ENCODE measurements at regions not wholly inside any gene's neighbourhood (a gene's known extent, or its start where the extent isn't known, plus 50 kb on each side); places are given as distances from the start of the nearest gene placed in this dataset.
A peak's percentile ranks its signal among the peaks of the same experiment; 100 is the strongest.

- WGBS (ENCODE audit: low lambda C conversion rate), result 0% methylated on average over 2 of the region's 2 CpGs
- POLR2A ChIA-PET, result no interaction called here
- Histone ChIP-seq H3K27me3 (ENCODE audit: insufficient read depth) (no peaks in the 10 kb centered on the region), H3K4me3 (ENCODE audit: low read depth in 2 of 2, low read length in 1 of 2) (no peak overlapping the region), H3F3A (replicated peaks; ENCODE audit: insufficient read depth) (no peaks in the 10 kb centered on the region), H3K36me3 (replicated peaks in 1 of 2; ENCODE audit: control insufficient read depth in 1 of 2, insufficient read depth in 2 of 2, low read length in 1 of 2) (no peaks in the 10 kb centered on the region), H3K79me2 (ENCODE audit: insufficient read depth) (no peaks in the 10 kb centered on the region), H3K27ac (ENCODE audit: low read depth in 2 of 2, low read length in 1 of 2) (no peak overlapping the region), H2AFZ (ENCODE audit: low read depth) (no peak overlapping the region), H3K4me1 (ENCODE audit: control insufficient read depth in 1 of 2, insufficient read depth in 2 of 2, low read depth in 1 of 2, low read length in 1 of 2) (no peaks in the 10 kb centered on the region), H3K9me3 (no peaks in the 10 kb centered on the region), H3K4me2 (no peak overlapping the region), H4K20me1 (ENCODE audit: insufficient read depth) (no peaks in the 10 kb centered on the region), H3K9me2 (no peaks in the 10 kb centered on the region), H3K9ac (no peak overlapping the region)
- CTCF ChIA-PET, result interaction anchor here (1.2 to 1.6 kb wide), 2 partner anchors 33 to 1601 kb away, joined by 3 to 4 read pairs; no protein-coding TSS in a partner anchor
- TF ChIP-seq MAX (IDR thresholded peaks at IDR 0.05; ENCODE audit: low read depth) (no peak), EZH2phosphoT487 (IDR thresholded peaks at IDR 0.05; ENCODE audit: borderline replicate concordance, low read depth) (no peak), ZBTB33 (IDR thresholded peaks at IDR 0.05; ENCODE audit: borderline replicate concordance, low read depth) (no peak), RAD21 (IDR thresholded peaks at IDR 0.05; ENCODE audit: low read length) (no peak), TCF12 (IDR thresholded peaks at IDR 0.05) (no peak), USF1 (IDR thresholded peaks at IDR 0.05; ENCODE audit: borderline replicate concordance, low read depth) (no peak), FOXM1 (IDR thresholded peaks at IDR 0.05; ENCODE audit: low read depth) (no peak), REST (IDR thresholded peaks at IDR 0.05; ENCODE audit: low read depth, low read length) (no peak)
- TF ChIP-seq, protein P1, sequence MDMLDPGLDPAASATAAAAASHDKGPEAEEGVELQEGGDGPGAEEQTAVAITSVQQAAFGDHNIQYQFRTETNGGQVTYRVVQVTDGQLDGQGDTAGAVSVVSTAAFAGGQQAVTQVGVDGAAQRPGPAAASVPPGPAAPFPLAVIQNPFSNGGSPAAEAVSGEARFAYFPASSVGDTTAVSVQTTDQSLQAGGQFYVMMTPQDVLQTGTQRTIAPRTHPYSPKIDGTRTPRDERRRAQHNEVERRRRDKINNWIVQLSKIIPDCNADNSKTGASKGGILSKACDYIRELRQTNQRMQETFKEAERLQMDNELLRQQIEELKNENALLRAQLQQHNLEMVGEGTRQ (IDR thresholded peaks at IDR 0.05; ENCODE audit: borderline replicate concordance, low read depth, low read length), result no peak
- no peak for DNase-seq
Measured at GRCh38 chr7:114309729-114310128, 104.9 kb upstream of the FOXP2 start.

DNA sequence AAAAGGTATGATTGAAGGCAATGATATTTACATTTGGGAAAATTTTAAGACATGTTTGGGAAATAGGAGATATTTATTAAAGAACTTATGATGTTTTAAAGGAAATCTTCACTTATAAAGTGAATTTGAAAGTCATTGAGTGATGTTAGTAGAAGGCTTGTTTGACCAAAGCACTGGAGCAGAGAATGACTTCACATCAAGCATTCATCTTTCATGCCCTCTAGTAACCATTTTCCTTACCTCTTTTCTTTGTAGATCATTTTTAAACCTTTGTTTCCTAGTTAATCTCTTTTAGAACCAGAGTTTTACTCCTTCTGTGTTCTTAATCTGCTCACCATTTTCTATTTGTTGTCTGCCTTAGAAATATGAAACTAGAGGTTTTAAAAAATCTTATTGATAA lies 111.3 kb upstream of the FOXP2 start:
- no peak for DNase-seq
- Histone ChIP-seq H3K9me2 (no peaks in the 10 kb centered on the region), H3K9me3 (no peaks in the 10 kb centered on the region), H3F3A (replicated peaks; ENCODE audit: insufficient read depth) (no peaks in the 10 kb centered on the region), H2AFZ (ENCODE audit: low read depth) (peak overlapping the region; percentile 37; the same call in 1 of the 2 replicates), H3K27ac (ENCODE audit: low read depth in 2 of 2, low read length in 1 of 2) (no peak overlapping the region), H3K36me3 (replicated peaks in 1 of 2; ENCODE audit: control insufficient read depth in 1 of 2, insufficient read depth in 2 of 2, low read length in 1 of 2) (no peaks in the 10 kb centered on the region), H3K4me2 (no peak overlapping the region), H3K27me3 (ENCODE audit: insufficient read depth) (no peaks in the 10 kb centered on the region), H3K9ac (no peak overlapping the region), H3K4me3 (ENCODE audit: low read depth in 2 of 2, low read length in 1 of 2) (no peak overlapping the region), H3K79me2 (ENCODE audit: insufficient read depth) (no peaks in the 10 kb centered on the region), H4K20me1 (ENCODE audit: insufficient read depth) (no peaks in the 10 kb centered on the region), H3K4me1 (ENCODE audit: control insufficient read depth in 1 of 2, insufficient read depth in 2 of 2, low read depth in 1 of 2, low read length in 1 of 2) (no peaks in the 10 kb centered on the region)
- ChIA-PET POLR2A (no interaction called here), CTCF (no interaction called here)
- TF ChIP-seq JUND (IDR thresholded peaks at IDR 0.05), result no peak

Measured in SK-N-SH (cell line).